ENCODE measurements at regions not wholly inside any gene's neighbourhood (a gene's known extent, or its start where the extent isn't known, plus 50 kb on each side); places are given as distances from the start of the nearest gene placed in this dataset.

GRCh38 chr15:53193149-53193548, 403.0 kb upstream of the ONECUT1 start:
- TF ChIP-seq, protein P1, sequence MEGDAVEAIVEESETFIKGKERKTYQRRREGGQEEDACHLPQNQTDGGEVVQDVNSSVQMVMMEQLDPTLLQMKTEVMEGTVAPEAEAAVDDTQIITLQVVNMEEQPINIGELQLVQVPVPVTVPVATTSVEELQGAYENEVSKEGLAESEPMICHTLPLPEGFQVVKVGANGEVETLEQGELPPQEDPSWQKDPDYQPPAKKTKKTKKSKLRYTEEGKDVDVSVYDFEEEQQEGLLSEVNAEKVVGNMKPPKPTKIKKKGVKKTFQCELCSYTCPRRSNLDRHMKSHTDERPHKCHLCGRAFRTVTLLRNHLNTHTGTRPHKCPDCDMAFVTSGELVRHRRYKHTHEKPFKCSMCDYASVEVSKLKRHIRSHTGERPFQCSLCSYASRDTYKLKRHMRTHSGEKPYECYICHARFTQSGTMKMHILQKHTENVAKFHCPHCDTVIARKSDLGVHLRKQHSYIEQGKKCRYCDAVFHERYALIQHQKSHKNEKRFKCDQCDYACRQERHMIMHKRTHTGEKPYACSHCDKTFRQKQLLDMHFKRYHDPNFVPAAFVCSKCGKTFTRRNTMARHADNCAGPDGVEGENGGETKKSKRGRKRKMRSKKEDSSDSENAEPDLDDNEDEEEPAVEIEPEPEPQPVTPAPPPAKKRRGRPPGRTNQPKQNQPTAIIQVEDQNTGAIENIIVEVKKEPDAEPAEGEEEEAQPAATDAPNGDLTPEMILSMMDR (IDR thresholded peaks at IDR 0.05; ENCODE audit: insufficient read depth, low read length) = no peak
- TF ChIP-seq, protein P2, sequence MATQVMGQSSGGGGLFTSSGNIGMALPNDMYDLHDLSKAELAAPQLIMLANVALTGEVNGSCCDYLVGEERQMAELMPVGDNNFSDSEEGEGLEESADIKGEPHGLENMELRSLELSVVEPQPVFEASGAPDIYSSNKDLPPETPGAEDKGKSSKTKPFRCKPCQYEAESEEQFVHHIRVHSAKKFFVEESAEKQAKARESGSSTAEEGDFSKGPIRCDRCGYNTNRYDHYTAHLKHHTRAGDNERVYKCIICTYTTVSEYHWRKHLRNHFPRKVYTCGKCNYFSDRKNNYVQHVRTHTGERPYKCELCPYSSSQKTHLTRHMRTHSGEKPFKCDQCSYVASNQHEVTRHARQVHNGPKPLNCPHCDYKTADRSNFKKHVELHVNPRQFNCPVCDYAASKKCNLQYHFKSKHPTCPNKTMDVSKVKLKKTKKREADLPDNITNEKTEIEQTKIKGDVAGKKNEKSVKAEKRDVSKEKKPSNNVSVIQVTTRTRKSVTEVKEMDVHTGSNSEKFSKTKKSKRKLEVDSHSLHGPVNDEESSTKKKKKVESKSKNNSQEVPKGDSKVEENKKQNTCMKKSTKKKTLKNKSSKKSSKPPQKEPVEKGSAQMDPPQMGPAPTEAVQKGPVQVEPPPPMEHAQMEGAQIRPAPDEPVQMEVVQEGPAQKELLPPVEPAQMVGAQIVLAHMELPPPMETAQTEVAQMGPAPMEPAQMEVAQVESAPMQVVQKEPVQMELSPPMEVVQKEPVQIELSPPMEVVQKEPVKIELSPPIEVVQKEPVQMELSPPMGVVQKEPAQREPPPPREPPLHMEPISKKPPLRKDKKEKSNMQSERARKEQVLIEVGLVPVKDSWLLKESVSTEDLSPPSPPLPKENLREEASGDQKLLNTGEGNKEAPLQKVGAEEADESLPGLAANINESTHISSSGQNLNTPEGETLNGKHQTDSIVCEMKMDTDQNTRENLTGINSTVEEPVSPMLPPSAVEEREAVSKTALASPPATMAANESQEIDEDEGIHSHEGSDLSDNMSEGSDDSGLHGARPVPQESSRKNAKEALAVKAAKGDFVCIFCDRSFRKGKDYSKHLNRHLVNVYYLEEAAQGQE (IDR thresholded peaks at IDR 0.05; ENCODE audit: insufficient replicate concordance, low read depth) = peak; percentile 95
- TF ChIP-seq POLR2AphosphoS5 (IDR thresholded peaks at IDR 0.05; ENCODE audit: low read depth) = no peak
- no peak for TF ChIP-seq SPI1 (IDR thresholded peaks at IDR 0.05; ENCODE audit: borderline replicate concordance, low read depth)

Measured in HL-60 (cell line).